Osteoblast (primary cell): ENCODE measurements at regions not wholly inside any gene's neighbourhood (a gene's known extent, or its start where the extent isn't known, plus 50 kb on each side); places are given as distances from the start of the nearest gene placed in this dataset.

Experiments used
- DNase-seq: peaks from one replicate; pipeline ENCODE4 v3.0.0; 2011; ENCODE audit warnings: low spot score, mixed read lengths; ENCODE audit not compliant: insufficient read length; ENCODE audit errors: missing footprints
- H2AFZ ChIP-seq: 2 replicates; pipeline ENCODE4 v1.6.0; 2011; ENCODE audit warnings: mild to moderate bottlenecking, low read length
- H3K27ac ChIP-seq: 2 replicates; pipeline ENCODE4 v1.5.1; 2011; ENCODE audit warnings: mild to moderate bottlenecking, low read depth, low read length, moderate library complexity
- H3K27me3 ChIP-seq: 2 replicates; pipeline ENCODE4 v1.6.0; 2012; ENCODE audit warnings: mild to moderate bottlenecking, control low read depth, inconsistent platforms, low read length, moderate library complexity; ENCODE audit not compliant: insufficient read depth
- H3K36me3 ChIP-seq: 2 replicates; pipeline ENCODE4 v1.5.1; 2011; ENCODE audit warnings: mild to moderate bottlenecking, low read length, control low read depth, moderate library complexity; ENCODE audit not compliant: insufficient read depth
- H3K4me1 ChIP-seq: 2 replicates; pipeline ENCODE4 v1.5.1; 2011; ENCODE audit warnings: mild to moderate bottlenecking, low read length, control low read depth, moderate library complexity; ENCODE audit not compliant: insufficient read depth
- H3K4me2 ChIP-seq: 2 replicates; pipeline ENCODE4 v1.6.0; 2011; ENCODE audit warnings: mild to moderate bottlenecking, low read length; ENCODE audit not compliant: insufficient read depth
- H3K4me3 ChIP-seq: fragments of 200-600 bp; sonication (generic); 3 replicates; pipeline ENCODE4 v1.5.1; 2012; ENCODE audit warnings: mild to moderate bottlenecking, low read length, inconsistent platforms; ENCODE audit not compliant: insufficient read depth
- H3K79me2 ChIP-seq: 2 replicates; pipeline ENCODE4 v1.6.0; 2012; ENCODE audit warnings: mild to moderate bottlenecking, low read length, control low read depth, inconsistent platforms; ENCODE audit not compliant: insufficient read depth
- H3K9me3 ChIP-seq: 2 replicates; pipeline ENCODE4 v1.5.1; 2011; ENCODE audit warnings: low read depth, low read length, control low read depth
- H4K20me1 ChIP-seq: 2 replicates; pipeline ENCODE4 v1.6.0; 2012; ENCODE audit warnings: mild to moderate bottlenecking, low read length, control low read depth; ENCODE audit not compliant: insufficient read depth
- TF ChIP-seq, protein P1 (sequence below): IDR thresholded peaks from 2 replicates; pipeline ENCODE4 v1.5.1; 2011; ENCODE audit warnings: mild to moderate bottlenecking, low read depth, low read length, moderate library complexity; ENCODE audit errors: extremely low read depth

DNA sequence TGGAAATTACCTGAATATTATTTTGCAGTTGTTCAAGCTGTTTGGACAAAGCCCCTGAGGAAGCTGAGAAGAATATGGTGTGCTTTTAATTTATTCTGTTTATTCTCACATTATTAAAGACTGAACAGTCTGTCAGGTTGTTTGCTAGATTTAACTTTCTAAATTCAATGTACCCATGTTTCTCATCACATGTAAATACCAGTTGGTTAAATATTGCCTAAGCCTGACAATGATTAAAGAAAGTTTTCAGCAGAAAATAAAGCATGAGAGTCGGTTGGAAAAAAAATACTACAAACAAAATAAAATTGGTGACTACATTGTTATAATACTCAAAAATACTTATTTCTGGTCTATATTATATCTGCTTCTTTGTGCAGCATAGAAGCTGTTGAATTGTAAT lies 1974.7 kb downstream of the ARAP2 start:
- Histone ChIP-seq H3K27ac (no peak overlapping the region), H4K20me1 (no peaks in the 10 kb centered on the region), H3K4me2 (no peak overlapping the region), H3K4me1 (no peaks in the 10 kb centered on the region), H3K79me2 (no peaks in the 10 kb centered on the region), H3K36me3 (no peaks in the 10 kb centered on the region), H3K4me3 (no peak overlapping the region), H2AFZ (no peak overlapping the region), H3K27me3 (no peaks in the 10 kb centered on the region), H3K9me3 (no peaks in the 10 kb centered on the region)
- TF ChIP-seq, protein P1, sequence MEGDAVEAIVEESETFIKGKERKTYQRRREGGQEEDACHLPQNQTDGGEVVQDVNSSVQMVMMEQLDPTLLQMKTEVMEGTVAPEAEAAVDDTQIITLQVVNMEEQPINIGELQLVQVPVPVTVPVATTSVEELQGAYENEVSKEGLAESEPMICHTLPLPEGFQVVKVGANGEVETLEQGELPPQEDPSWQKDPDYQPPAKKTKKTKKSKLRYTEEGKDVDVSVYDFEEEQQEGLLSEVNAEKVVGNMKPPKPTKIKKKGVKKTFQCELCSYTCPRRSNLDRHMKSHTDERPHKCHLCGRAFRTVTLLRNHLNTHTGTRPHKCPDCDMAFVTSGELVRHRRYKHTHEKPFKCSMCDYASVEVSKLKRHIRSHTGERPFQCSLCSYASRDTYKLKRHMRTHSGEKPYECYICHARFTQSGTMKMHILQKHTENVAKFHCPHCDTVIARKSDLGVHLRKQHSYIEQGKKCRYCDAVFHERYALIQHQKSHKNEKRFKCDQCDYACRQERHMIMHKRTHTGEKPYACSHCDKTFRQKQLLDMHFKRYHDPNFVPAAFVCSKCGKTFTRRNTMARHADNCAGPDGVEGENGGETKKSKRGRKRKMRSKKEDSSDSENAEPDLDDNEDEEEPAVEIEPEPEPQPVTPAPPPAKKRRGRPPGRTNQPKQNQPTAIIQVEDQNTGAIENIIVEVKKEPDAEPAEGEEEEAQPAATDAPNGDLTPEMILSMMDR, result no peak
- DNase-seq, result no peak

DNA sequence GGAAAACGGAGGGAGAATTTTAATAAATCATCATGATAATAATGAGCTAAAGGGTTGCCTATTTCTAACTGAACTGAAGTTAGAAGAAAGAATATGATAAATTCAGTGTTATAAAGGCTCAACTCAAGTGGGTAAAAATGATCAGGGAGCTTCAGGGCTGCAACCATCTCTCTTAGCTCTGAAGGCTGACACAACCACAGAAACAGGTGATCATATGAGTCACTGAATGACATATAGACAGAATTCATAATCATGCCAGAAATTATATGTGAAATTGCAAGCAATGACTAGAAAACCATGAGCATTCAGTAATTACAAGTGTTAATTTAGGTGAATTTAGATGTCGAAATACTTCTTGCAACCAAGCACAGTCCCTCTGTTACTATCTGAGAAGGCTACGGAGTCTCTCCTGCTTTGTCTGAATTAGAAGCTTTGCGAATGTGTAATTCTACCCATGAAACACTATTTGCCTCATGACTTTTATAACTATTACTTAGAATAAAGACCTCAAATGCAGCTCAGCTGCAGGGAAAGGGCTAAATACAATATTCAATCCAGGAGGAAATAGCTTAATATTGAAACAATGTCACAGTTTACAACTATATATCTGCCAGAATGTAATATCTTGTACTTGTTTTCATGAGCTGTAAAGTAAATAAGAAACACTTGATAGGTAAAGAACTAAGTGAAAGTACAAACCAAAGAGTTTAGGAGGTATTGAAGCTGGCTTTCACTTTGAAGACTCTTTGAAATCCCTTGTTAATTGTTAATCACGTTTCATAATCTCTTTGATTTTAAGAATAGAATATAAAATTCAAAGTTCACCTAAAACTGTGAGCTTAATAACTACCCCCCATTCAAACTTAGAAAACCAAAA lies 1972.6 kb downstream of the ARAP2 start:
- no peaks in the 10 kb centered on the region for H3K36me3 ChIP-seq
- H4K20me1 ChIP-seq, result no peaks in the 10 kb centered on the region
- no peaks in the 10 kb centered on the region for H3K4me1 ChIP-seq
- H3K27ac ChIP-seq, result no peak overlapping the region
- no peaks in the 10 kb centered on the region for H3K9me3 ChIP-seq
- DNase-seq, result no peak
- no peaks in the 10 kb centered on the region for H3K27me3 ChIP-seq
- no peak overlapping the region for H3K4me2 ChIP-seq
- TF ChIP-seq, protein P1, result no peak
- no peak overlapping the region for H2AFZ ChIP-seq
- H3K4me3 ChIP-seq, result no peak overlapping the region
- H3K79me2 ChIP-seq, result no peaks in the 10 kb centered on the region

DNA sequence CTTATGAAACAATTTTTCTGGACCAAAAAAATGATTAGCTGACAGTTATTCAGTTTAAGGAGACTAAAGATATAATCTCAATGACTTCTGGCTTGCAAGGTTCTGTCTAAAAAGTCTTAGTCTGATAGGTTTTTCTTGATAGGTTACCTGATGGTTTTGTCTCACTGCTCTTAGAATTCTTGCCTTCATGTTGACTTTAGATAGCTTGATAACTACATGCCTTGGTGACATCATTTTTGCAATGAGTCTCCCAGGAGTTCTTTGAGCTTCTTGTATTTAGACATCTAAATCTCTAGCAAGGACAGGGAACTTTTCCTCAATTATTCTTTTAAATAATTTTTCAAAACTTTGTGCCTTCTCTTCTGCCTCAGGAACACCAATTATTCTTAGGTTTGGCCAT lies 1965.3 kb downstream of the ARAP2 start:
- no peak overlapping the region for H3K27ac ChIP-seq
- peaks cover 2% of the 10 kb centered on the region for H3K9me3 ChIP-seq
- TF ChIP-seq, protein P1, result no peak
- no peaks in the 10 kb centered on the region for H3K27me3 ChIP-seq
- no peak for DNase-seq
- no peak overlapping the region for H3K4me3 ChIP-seq
- no peaks in the 10 kb centered on the region for H3K36me3 ChIP-seq
- no peaks in the 10 kb centered on the region for H3K79me2 ChIP-seq
- H2AFZ ChIP-seq, result no peak overlapping the region
- no peak overlapping the region for H3K4me2 ChIP-seq
- no peaks in the 10 kb centered on the region for H3K4me1 ChIP-seq
- H4K20me1 ChIP-seq, result no peaks in the 10 kb centered on the region

DNA sequence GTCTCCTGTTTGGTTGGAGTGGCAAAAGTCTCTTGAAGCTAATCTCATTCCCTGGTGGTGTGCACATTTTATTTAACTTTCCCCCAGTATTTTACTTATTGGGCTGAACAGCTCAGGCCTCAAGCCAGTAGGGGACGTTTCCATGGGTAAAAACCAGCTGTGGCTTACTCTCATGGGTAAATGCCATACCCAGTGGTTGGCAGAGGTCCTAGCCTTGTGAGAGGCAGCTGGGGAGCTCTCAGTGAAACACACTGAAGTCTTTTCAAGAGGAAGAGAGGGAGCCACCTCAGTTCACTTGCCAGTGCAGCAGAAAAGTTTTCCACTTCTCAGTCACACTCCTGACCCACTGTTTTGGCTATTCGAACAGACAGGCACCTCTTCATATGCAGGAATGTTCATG lies 1964.2 kb downstream of the ARAP2 start:
- Histone ChIP-seq H3K36me3 (no peaks in the 10 kb centered on the region), H4K20me1 (no peaks in the 10 kb centered on the region), H3K27ac (no peak overlapping the region), H2AFZ (no peak overlapping the region), H3K9me3 (peaks cover 2% of the 10 kb centered on the region), H3K27me3 (no peaks in the 10 kb centered on the region), H3K4me2 (no peak overlapping the region), H3K4me1 (no peaks in the 10 kb centered on the region), H3K79me2 (no peaks in the 10 kb centered on the region), H3K4me3 (no peak overlapping the region)
- TF ChIP-seq, protein P1, result no peak
- no peak for DNase-seq
